Neural cell (in vitro differentiated cells): ENCODE measurements at regions not wholly inside any gene's neighbourhood (a gene's known extent, or its start where the extent isn't known, plus 50 kb on each side); places are given as distances from the start of the nearest gene placed in this dataset.

Experiments used
- H2AFZ ChIP-seq: fragments of 200-600, 300-800 bp; sonication (generic), shearing (Covaris generic); 2 replicates; pipeline ENCODE4 v1.6.0; 2014; ENCODE audit warnings: low read depth, mild to moderate bottlenecking, antibody characterized with exemption, low read length, moderate library complexity
- H3F3A ChIP-seq: fragments of 200-600 bp; shearing (Covaris generic); 2 replicates; pipeline ENCODE4 v1.6.1; 2016; ENCODE audit warnings: mild to moderate bottlenecking, moderate library complexity, mixed read lengths, antibody characterized with exemption, low read length; ENCODE audit not compliant: insufficient read depth, poor library complexity, severe bottlenecking
- H3K27ac ChIP-seq: fragments of 200-600, 300-800 bp; sonication (generic), shearing (Covaris generic); 2 replicates; pipeline ENCODE4 v1.5.1; 2014; ENCODE audit warnings: mild to moderate bottlenecking, low read length, moderate library complexity
- H3K27me3 ChIP-seq: fragments of 300-800, 200-600 bp; sonication (generic), shearing (Covaris generic); 2 replicates; pipeline ENCODE4 v1.6.0; 2014; ENCODE audit warnings: mild to moderate bottlenecking, low read depth, low read length, moderate library complexity; ENCODE audit not compliant: insufficient read depth
- H3K36me3 ChIP-seq: fragments of 300-800, 200-600 bp; sonication (generic), shearing (Covaris generic); 2 replicates; pipeline ENCODE4 v1.5.1; 2014; ENCODE audit warnings: mild to moderate bottlenecking, antibody characterized with exemption, low read length, moderate library complexity; ENCODE audit not compliant: insufficient read depth
- H3K4me2 ChIP-seq: fragments of 300-800, 200-600 bp; sonication (generic), shearing (Covaris generic); 2 replicates; pipeline ENCODE4 v1.6.0; 2014; ENCODE audit warnings: mild to moderate bottlenecking, low read length
- H3K4me3 ChIP-seq: fragments of 300-800, 200-600 bp; sonication (generic), shearing (Covaris generic); 2 replicates; pipeline ENCODE4 v1.5.1; 2014; ENCODE audit warnings: mild to moderate bottlenecking, low read length, moderate library complexity
- H3K79me2 ChIP-seq: fragments of 200-600 bp; shearing (Covaris generic); replicated peaks from 2 replicates; pipeline ENCODE4 v1.6.0; 2014; ENCODE audit warnings: mild to moderate bottlenecking, low read length, moderate library complexity; ENCODE audit not compliant: insufficient read depth
- H3K9ac ChIP-seq: fragments of 300-800, 200-600 bp; sonication (generic), shearing (Covaris generic); 2 replicates; pipeline ENCODE4 v1.6.1; 2016; ENCODE audit warnings: mild to moderate bottlenecking, low read length, mixed read lengths
- H3K9me2 ChIP-seq: fragments of 200-600 bp; shearing (Covaris generic); 2 replicates; pipeline ENCODE4 v1.6.1; 2016; ENCODE audit warnings: mild to moderate bottlenecking, low read length, mixed read lengths; ENCODE audit not compliant: insufficient read depth
- H3K9me3 ChIP-seq: fragments of 200-600, 300-800 bp; sonication (generic), shearing (Covaris generic); 2 replicates; pipeline ENCODE4 v1.6.1; 2016; ENCODE audit warnings: mild to moderate bottlenecking, mixed run types, low read length, moderate library complexity, mixed read lengths
- H4K20me1 ChIP-seq: fragments of 200-600 bp; shearing (Covaris generic); 2 replicates; pipeline ENCODE4 v1.6.1; 2016; ENCODE audit warnings: mild to moderate bottlenecking, mixed run types; ENCODE audit not compliant: insufficient read depth
- CTCF ChIP-seq: fragments of 450-650 bp; IDR thresholded peaks from 2 replicates; pipeline ENCODE4 v1.5.1; 2014; ENCODE audit warnings: antibody characterized with exemption, mild to moderate bottlenecking, moderate library complexity; ENCODE audit not compliant: poor library complexity, severe bottlenecking
- EP300 ChIP-seq: fragments of 450-650 bp; conservative IDR thresholded peaks from 2 replicates; pipeline ENCODE4 v1.6.1; 2014; ENCODE audit warnings: antibody characterized with exemption, mild to moderate bottlenecking, moderate library complexity; ENCODE audit not compliant: poor library complexity, severe bottlenecking
- EZH2 ChIP-seq: fragments of 200-600, 300-800 bp; shearing (Covaris generic), sonication (generic); IDR thresholded peaks from 2 replicates; pipeline ENCODE4 v1.6.1; 2014; ENCODE audit warnings: antibody characterized with exemption, low read length, borderline replicate concordance, mild to moderate bottlenecking; ENCODE audit not compliant: insufficient read depth, poor library complexity, severe bottlenecking
- MXI1 ChIP-seq: fragments of 450-650 bp; conservative IDR thresholded peaks from 2 replicates; pipeline ENCODE4 v1.6.1; 2014; ENCODE audit warnings: antibody characterized with exemption, mild to moderate bottlenecking; ENCODE audit not compliant: poor library complexity, severe bottlenecking
- POLR2AphosphoS5 ChIP-seq: IDR thresholded peaks from 2 replicates; pipeline ENCODE4 v1.6.1; 2012
- RAD21 ChIP-seq: fragments of 450-650 bp; conservative IDR thresholded peaks from 2 replicates; pipeline ENCODE4 v1.6.1; 2014; ENCODE audit warnings: antibody characterized with exemption, mild to moderate bottlenecking, moderate library complexity
- REST ChIP-seq: IDR thresholded peaks from 2 replicates; pipeline ENCODE4 v1.6.1; 2012; ENCODE audit warnings: borderline replicate concordance
- SMC3 ChIP-seq: fragments of 450-650 bp; conservative IDR thresholded peaks from 2 replicates; pipeline ENCODE4 v1.6.1; 2014; ENCODE audit warnings: antibody characterized with exemption, mild to moderate bottlenecking, moderate library complexity; ENCODE audit not compliant: poor library complexity
- TAF1 ChIP-seq: IDR thresholded peaks from 2 replicates; pipeline ENCODE4 v1.6.1; 2012; ENCODE audit warnings: low read depth

- TF ChIP-seq RAD21, result no peak
- TF ChIP-seq REST, result no peak
- TF ChIP-seq EP300, result no peak
These were observed 220.3 kb downstream of the OR13H1 start for GRCh38 chrX:131764216-131764615.

GRCh38 chrX:131778269-131779218, 234.7 kb downstream of the OR13H1 start:
- no peak overlapping the region for H3K9ac ChIP-seq
- TF ChIP-seq MXI1 (no peak), CTCF (no peak), EZH2 (no peak), POLR2AphosphoS5 (no peak), REST (no peak), RAD21 (no peak), EP300 (no peak), TAF1 (no peak), SMC3 (no peak)
- H3K79me2 ChIP-seq, result no peaks in the 10 kb centered on the region
- H2AFZ ChIP-seq, result no peak overlapping the region
- H3K27ac ChIP-seq, result no peak overlapping the region
- no peaks in the 10 kb centered on the region for H3K9me3 ChIP-seq
- H3K4me3 ChIP-seq, result no peak overlapping the region
- no peaks in the 10 kb centered on the region for H3K27me3 ChIP-seq
- no peaks in the 10 kb centered on the region for H4K20me1 ChIP-seq
- H3F3A ChIP-seq, result no peaks in the 10 kb centered on the region
- no peak overlapping the region for H3K4me2 ChIP-seq
- H3K9me2 ChIP-seq, result no peaks in the 10 kb centered on the region
- H3K36me3 ChIP-seq, result no peaks in the 10 kb centered on the region

More at GRCh38 chrX:131764216-131764615, 220.3 kb downstream of the OR13H1 start:
- no peaks in the 10 kb centered on the region for H3K27me3 ChIP-seq
- no peaks in the 10 kb centered on the region for H3K9me2 ChIP-seq
- no peaks in the 10 kb centered on the region for H3K9me3 ChIP-seq
- no peaks in the 10 kb centered on the region for H3K36me3 ChIP-seq
- no peaks in the 10 kb centered on the region for H3K79me2 ChIP-seq
- no peaks in the 10 kb centered on the region for H4K20me1 ChIP-seq
- no peaks in the 10 kb centered on the region for H3F3A ChIP-seq
- no peak overlapping the region for H3K9ac ChIP-seq
- H3K4me3 ChIP-seq, result no peak overlapping the region
- no peak overlapping the region for H3K4me2 ChIP-seq
- H2AFZ ChIP-seq, result no peak overlapping the region
- H3K27ac ChIP-seq, result no peak overlapping the region
